ENCODE measurements at regions not wholly inside any gene's neighbourhood (a gene's known extent, or its start where the extent isn't known, plus 50 kb on each side); places are given as distances from the start of the nearest gene placed in this dataset.
A peak's percentile ranks its signal among the peaks of the same experiment; 100 is the strongest.

- no peak for TF ChIP-seq RFX7 (CRISPR knock-in tag; IDR thresholded peaks at IDR 0.05)
- no peak for TF ChIP-seq DIDO1 (tag; IDR thresholded peaks at IDR 0.05; ENCODE audit: low read depth)
- no peak for TF ChIP-seq ZNF407 (IDR thresholded peaks at IDR 0.05; ENCODE audit: low read depth)
- TF ChIP-seq XRCC3 (IDR thresholded peaks at IDR 0.05) = no peak
- TF ChIP-seq SMARCA4 (IDR thresholded peaks at IDR 0.05) = no peak
- no peak for TF ChIP-seq HDGF (IDR thresholded peaks at IDR 0.05)
- no peak for TF ChIP-seq MECOM (CRISPR knock-in tag; IDR thresholded peaks at IDR 0.05)
- no peak for TF ChIP-seq ERF (CRISPR knock-in tag; IDR thresholded peaks at IDR 0.05)
- no peak for TF ChIP-seq HNRNPLL (IDR thresholded peaks at IDR 0.05; ENCODE audit: low read depth, low read length, poor library complexity, severe bottlenecking)
- TF ChIP-seq COPS2 (conservative IDR thresholded peaks at IDR 0.05) = no peak
- TF ChIP-seq ZNF644 (tag; IDR thresholded peaks at IDR 0.05; ENCODE audit: low read depth) = peak; percentile 35; the same call in 1 of the 2 replicates
- no peak for TF ChIP-seq NR2C2 (CRISPR knock-in tag; IDR thresholded peaks at IDR 0.05)
- TF ChIP-seq NR2C2 (tag; IDR thresholded peaks at IDR 0.05) = peak; percentile 68; the same call in 1 of the 2 replicates
- peak; percentile 58; the same call in 1 of the 2 replicates for TF ChIP-seq BRD4 (IDR thresholded peaks at IDR 0.05)
- TF ChIP-seq ZNF778 (CRISPR knock-in tag; IDR thresholded peaks at IDR 0.05) = no peak
- no peak for TF ChIP-seq ZNF699 (CRISPR knock-in tag; IDR thresholded peaks at IDR 0.05; ENCODE audit: insufficient replicate concordance)
- no peak for TF ChIP-seq VEZF1 (CRISPR knock-in tag; IDR thresholded peaks at IDR 0.05)
- TF ChIP-seq ARID2 (IDR thresholded peaks at IDR 0.05) = no peak
- TF ChIP-seq ZNF197 (CRISPR knock-in tag; IDR thresholded peaks at IDR 0.05; ENCODE audit: low read depth) = 0 out of 2 replicates have a peak, but pooled peaks have one; percentile 29
- no peak for TF ChIP-seq MED1 (CRISPR knock-in tag; IDR thresholded peaks at IDR 0.05; ENCODE audit: borderline replicate concordance)
- peak; percentile 87 for TF ChIP-seq L3MBTL2 (IDR thresholded peaks at IDR 0.05)
Observed at GRCh38 chr5:43769571-43770355, 166.8 kb downstream of the NNT start (continued).
